ENCODE measurements at regions not wholly inside any gene's neighbourhood (a gene's known extent, or its start where the extent isn't known, plus 50 kb on each side); places are given as distances from the start of the nearest gene placed in this dataset.

DNA sequence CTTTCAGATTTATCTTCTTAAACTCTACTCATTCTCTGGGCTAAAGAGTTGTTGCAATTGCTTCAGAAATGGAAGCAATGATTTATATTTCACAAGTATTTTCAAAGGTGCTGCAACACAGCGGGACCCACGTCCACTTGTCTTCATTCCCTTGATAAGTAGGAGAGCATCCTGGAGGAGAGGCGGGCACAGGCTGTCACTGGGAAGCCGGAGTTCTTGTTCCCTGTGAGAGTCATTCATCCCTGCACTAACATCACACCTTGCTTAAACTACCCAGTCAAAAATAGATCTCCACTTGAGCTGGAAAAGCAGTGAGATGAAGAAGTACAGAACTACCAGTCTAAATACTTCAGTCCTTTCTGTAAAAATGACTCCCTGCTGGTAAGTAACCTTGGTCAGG lies 160.5 kb upstream of the RASSF8 start:
- Mint-ChIP-seq H3K27ac (no peak overlapping the region), H3K36me3 (no peaks in the 10 kb centered on the region), H3K4me1 (peaks cover 21% of the 10 kb centered on the region), H3K9me3 (peaks cover 10% of the 10 kb centered on the region), H3K4me3 (no peak overlapping the region), H3K27me3 (ENCODE audit: low read depth) (no peaks in the 10 kb centered on the region)
- TF ChIP-seq, protein P1, sequence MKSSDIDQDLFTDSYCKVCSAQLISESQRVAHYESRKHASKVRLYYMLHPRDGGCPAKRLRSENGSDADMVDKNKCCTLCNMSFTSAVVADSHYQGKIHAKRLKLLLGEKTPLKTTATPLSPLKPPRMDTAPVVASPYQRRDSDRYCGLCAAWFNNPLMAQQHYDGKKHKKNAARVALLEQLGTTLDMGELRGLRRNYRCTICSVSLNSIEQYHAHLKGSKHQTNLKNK (CRISPR knock-in tag; IDR thresholded peaks at IDR 0.05): no peak
- TF ChIP-seq, protein P2, sequence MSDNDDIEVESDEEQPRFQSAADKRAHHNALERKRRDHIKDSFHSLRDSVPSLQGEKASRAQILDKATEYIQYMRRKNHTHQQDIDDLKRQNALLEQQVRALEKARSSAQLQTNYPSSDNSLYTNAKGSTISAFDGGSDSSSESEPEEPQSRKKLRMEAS (CRISPR knock-in tag; IDR thresholded peaks at IDR 0.05): no peak
- TF ChIP-seq ZNF138 (CRISPR knock-in tag; conservative IDR thresholded peaks at IDR 0.05) (no peak), SMAD3 (CRISPR knock-in tag; IDR thresholded peaks at IDR 0.05; ENCODE audit: borderline replicate concordance) (no peak)
- TF ChIP-seq, protein P3, sequence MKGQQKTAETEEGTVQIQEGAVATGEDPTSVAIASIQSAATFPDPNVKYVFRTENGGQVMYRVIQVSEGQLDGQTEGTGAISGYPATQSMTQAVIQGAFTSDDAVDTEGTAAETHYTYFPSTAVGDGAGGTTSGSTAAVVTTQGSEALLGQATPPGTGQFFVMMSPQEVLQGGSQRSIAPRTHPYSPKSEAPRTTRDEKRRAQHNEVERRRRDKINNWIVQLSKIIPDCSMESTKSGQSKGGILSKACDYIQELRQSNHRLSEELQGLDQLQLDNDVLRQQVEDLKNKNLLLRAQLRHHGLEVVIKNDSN (CRISPR knock-in tag; IDR thresholded peaks at IDR 0.05): no peak
- ChIA-PET POLR2A (interaction anchor here (0.5 to 1.1 kb wide), 2 partner anchors 9 to 36 kb away, joined by 3 read pairs; no protein-coding TSS in a partner anchor), CTCF (no interaction called here)
- ATAC-seq (no peak), DNase-seq (ENCODE audit: low spot score) (no peak)

DNA sequence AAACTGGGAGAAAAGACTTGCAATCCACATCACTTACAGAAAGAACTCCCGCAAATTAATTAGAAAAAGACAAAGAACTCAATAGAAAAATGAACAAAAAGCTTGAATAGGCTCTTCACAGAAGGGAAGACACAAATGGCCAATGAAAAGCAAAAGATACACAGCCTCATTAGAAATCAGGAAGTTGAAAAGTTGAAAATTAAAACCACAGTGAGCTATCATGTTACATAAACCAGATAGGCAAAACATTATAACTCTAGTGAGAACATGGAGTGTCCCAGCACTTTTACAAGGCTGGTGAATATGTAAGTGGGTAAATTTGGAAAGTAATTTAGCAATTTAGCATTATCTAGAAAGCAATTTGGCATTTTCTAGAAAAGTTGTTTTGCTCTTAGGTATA lies 158.4 kb upstream of the RASSF8 start:
- CTCF ChIA-PET: no interaction called here
- DNase-seq (ENCODE audit: low spot score) (no peak), ATAC-seq (no peak)
- TF ChIP-seq, protein P4, sequence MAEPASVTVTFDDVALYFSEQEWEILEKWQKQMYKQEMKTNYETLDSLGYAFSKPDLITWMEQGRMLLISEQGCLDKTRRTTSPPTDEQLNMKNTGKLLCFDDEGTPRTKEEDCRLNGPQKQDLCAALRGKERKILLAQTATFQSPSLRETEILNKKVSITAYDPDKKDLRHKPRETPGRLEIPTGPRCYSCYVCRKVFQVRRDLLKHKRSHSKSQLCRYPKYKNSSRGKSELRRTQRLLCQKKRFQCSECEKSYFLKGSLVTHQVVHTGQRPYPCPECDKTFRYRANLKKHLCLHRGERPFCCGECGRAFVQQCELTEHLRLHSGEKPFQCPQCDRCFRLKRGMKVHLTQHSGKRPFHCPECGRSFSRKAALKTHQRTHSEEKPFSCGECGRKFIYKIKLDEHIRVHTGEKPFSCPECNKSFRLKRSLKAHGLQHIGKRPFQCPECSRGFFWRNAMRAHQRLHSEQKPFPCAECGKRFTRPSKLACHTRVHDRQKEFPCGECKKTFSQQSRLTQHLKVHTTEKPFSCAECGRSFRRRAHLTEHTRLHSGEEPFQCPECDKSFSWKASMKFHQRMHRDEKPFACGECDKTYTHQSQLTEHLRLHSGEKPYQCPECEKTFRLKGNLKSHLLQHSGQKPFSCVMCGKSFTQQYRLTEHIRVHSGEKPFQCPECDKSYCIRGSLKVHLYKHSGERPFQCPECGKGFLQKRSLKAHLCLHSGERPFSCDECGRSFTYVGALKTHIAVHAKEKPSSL (CRISPR knock-in tag; conservative IDR thresholded peaks at IDR 0.05): no peak
- TF ChIP-seq, protein P5, sequence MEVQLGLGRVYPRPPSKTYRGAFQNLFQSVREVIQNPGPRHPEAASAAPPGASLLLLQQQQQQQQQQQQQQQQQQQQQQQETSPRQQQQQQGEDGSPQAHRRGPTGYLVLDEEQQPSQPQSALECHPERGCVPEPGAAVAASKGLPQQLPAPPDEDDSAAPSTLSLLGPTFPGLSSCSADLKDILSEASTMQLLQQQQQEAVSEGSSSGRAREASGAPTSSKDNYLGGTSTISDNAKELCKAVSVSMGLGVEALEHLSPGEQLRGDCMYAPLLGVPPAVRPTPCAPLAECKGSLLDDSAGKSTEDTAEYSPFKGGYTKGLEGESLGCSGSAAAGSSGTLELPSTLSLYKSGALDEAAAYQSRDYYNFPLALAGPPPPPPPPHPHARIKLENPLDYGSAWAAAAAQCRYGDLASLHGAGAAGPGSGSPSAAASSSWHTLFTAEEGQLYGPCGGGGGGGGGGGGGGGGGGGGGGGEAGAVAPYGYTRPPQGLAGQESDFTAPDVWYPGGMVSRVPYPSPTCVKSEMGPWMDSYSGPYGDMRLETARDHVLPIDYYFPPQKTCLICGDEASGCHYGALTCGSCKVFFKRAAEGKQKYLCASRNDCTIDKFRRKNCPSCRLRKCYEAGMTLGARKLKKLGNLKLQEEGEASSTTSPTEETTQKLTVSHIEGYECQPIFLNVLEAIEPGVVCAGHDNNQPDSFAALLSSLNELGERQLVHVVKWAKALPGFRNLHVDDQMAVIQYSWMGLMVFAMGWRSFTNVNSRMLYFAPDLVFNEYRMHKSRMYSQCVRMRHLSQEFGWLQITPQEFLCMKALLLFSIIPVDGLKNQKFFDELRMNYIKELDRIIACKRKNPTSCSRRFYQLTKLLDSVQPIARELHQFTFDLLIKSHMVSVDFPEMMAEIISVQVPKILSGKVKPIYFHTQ (CRISPR knock-in tag; IDR thresholded peaks at IDR 0.05): no peak
- TF ChIP-seq, protein P6, sequence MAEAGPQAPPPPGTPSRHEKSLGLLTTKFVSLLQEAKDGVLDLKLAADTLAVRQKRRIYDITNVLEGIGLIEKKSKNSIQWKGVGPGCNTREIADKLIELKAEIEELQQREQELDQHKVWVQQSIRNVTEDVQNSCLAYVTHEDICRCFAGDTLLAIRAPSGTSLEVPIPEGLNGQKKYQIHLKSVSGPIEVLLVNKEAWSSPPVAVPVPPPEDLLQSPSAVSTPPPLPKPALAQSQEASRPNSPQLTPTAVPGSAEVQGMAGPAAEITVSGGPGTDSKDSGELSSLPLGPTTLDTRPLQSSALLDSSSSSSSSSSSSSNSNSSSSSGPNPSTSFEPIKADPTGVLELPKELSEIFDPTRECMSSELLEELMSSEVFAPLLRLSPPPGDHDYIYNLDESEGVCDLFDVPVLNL (CRISPR knock-in tag; IDR thresholded peaks at IDR 0.05; ENCODE audit: borderline replicate concordance, low read depth): no peak
- TF ChIP-seq, protein P7, sequence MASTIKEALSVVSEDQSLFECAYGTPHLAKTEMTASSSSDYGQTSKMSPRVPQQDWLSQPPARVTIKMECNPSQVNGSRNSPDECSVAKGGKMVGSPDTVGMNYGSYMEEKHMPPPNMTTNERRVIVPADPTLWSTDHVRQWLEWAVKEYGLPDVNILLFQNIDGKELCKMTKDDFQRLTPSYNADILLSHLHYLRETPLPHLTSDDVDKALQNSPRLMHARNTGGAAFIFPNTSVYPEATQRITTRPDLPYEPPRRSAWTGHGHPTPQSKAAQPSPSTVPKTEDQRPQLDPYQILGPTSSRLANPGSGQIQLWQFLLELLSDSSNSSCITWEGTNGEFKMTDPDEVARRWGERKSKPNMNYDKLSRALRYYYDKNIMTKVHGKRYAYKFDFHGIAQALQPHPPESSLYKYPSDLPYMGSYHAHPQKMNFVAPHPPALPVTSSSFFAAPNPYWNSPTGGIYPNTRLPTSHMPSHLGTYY (CRISPR knock-in tag; IDR thresholded peaks at IDR 0.05): no peak
- TF ChIP-seq EMX1 (CRISPR knock-in tag; IDR thresholded peaks at IDR 0.05): no peak
- no peak for TF ChIP-seq TCF7 (CRISPR knock-in tag; IDR thresholded peaks at IDR 0.05; ENCODE audit: low read depth)
- TF ChIP-seq TEAD1 (CRISPR knock-in tag; IDR thresholded peaks at IDR 0.05): no peak
- TF ChIP-seq ZNF423 (CRISPR knock-in tag; IDR thresholded peaks at IDR 0.05): no peak
- TF ChIP-seq, protein P8, sequence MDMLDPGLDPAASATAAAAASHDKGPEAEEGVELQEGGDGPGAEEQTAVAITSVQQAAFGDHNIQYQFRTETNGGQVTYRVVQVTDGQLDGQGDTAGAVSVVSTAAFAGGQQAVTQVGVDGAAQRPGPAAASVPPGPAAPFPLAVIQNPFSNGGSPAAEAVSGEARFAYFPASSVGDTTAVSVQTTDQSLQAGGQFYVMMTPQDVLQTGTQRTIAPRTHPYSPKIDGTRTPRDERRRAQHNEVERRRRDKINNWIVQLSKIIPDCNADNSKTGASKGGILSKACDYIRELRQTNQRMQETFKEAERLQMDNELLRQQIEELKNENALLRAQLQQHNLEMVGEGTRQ (CRISPR knock-in tag; IDR thresholded peaks at IDR 0.05): no peak
- TF ChIP-seq ZNF671 (CRISPR knock-in tag; IDR thresholded peaks at IDR 0.05): no peak
- no peak for TF ChIP-seq CBFB (CRISPR knock-in tag; IDR thresholded peaks at IDR 0.05; ENCODE audit: low read depth)
- no peak for TF ChIP-seq TP53 (CRISPR knock-in tag; IDR thresholded peaks at IDR 0.05)
- TF ChIP-seq KAT7 (CRISPR knock-in tag; IDR thresholded peaks at IDR 0.05; ENCODE audit: borderline replicate concordance): no peak
- TF ChIP-seq GRHL2 (CRISPR knock-in tag; IDR thresholded peaks at IDR 0.05; ENCODE audit: insufficient replicate concordance, severe bottlenecking): no peak
- Mint-ChIP-seq H3K27ac (no peak overlapping the region), H3K36me3 (no peaks in the 10 kb centered on the region), H3K27me3 (ENCODE audit: low read depth) (no peaks in the 10 kb centered on the region), H3K9me3 (peaks cover 16% of the 10 kb centered on the region), H3K4me3 (no peak overlapping the region), H3K4me1 (peaks cover 13% of the 10 kb centered on the region)
- POLR2A ChIA-PET: no interaction called here
